ENCODE measurements at regions not wholly inside any gene's neighbourhood (a gene's known extent, or its start where the extent isn't known, plus 50 kb on each side); places are given as distances from the start of the nearest gene placed in this dataset.

GRCh38 chr7:120089968-120090367 is 183.0 kb upstream of the KCND2 start:
- no peak for TF ChIP-seq SP1 (IDR thresholded peaks at IDR 0.05)
- TF ChIP-seq BHLHE40 (IDR thresholded peaks at IDR 0.05; ENCODE audit: borderline replicate concordance) = no peak
- no peak for TF ChIP-seq PKNOX1 (IDR thresholded peaks at IDR 0.05)
- no peak for TF ChIP-seq ZNF384 (IDR thresholded peaks at IDR 0.05)
- TF ChIP-seq FOXK2 (IDR thresholded peaks at IDR 0.05) = no peak
